GM19452 (cell line): ENCODE measurements at regions not wholly inside any gene's neighbourhood (a gene's known extent, or its start where the extent isn't known, plus 50 kb on each side); places are given as distances from the start of the nearest gene placed in this dataset.
A peak's percentile ranks its signal among the peaks of the same experiment; 100 is the strongest.

Experiments used
- ATAC-seq: cut with Tn5 transposase; IDR thresholded peaks from one replicate; pipeline ENCODE4 v1.9.1; 2021; ENCODE audit not compliant: unreplicated experiment

GRCh38 chr4:159723341-159724048 is 620.6 kb downstream of the RAPGEF2 start:
- ATAC-seq: no peak

GRCh38 chr4:159725571-159725970 is 622.7 kb downstream of the RAPGEF2 start:
- ATAC-seq: no peak

- no peak for ATAC-seq
These were observed 632.7 kb downstream of the RAPGEF2 start for GRCh38 chr4:159735281-159736207.

- no peak for ATAC-seq
These were observed 633.5 kb downstream of the RAPGEF2 start for GRCh38 chr4:159736411-159736810.

- no peak for ATAC-seq
These were observed 641.1 kb downstream of the RAPGEF2 start for GRCh38 chr4:159743971-159744370.

- ATAC-seq: no peak
These were observed 645.1 kb downstream of the RAPGEF2 start for GRCh38 chr4:159747983-159748382.

GRCh38 chr4:159748834-159749444 is 646.1 kb downstream of the RAPGEF2 start:
- ATAC-seq: no peak

- no peak for ATAC-seq
These were observed 654.6 kb downstream of the RAPGEF2 start for GRCh38 chr4:159757499-159757898.

GRCh38 chr4:159758061-159758460 is 655.2 kb downstream of the RAPGEF2 start:
- ATAC-seq: no peak

GRCh38 chr4:159762672-159763071 is 659.8 kb downstream of the RAPGEF2 start:
- ATAC-seq: no peak

- peak; percentile 81 for ATAC-seq
These were observed 661.6 kb downstream of the RAPGEF2 start for GRCh38 chr4:159764343-159764952.

GRCh38 chr4:159765382-159765781 is 662.5 kb downstream of the RAPGEF2 start:
- no peak for ATAC-seq

GRCh38 chr4:159766241-159766640 is 663.4 kb downstream of the RAPGEF2 start:
- no peak for ATAC-seq

GRCh38 chr4:159767406-159767805 is 664.5 kb downstream of the RAPGEF2 start:
- no peak for ATAC-seq

- no peak for ATAC-seq
These were observed 665.1 kb downstream of the RAPGEF2 start for GRCh38 chr4:159768016-159768415.

GRCh38 chr4:159770401-159770800 is 667.5 kb downstream of the RAPGEF2 start:
- ATAC-seq: no peak

- ATAC-seq: no peak
These were observed 668.1 kb downstream of the RAPGEF2 start for GRCh38 chr4:159770969-159771368.

- no peak for ATAC-seq
These were observed 674.1 kb downstream of the RAPGEF2 start for GRCh38 chr4:159776961-159777360.

- no peak for ATAC-seq
These were observed 674.8 kb downstream of the RAPGEF2 start for GRCh38 chr4:159777689-159778088.

- no peak for ATAC-seq
These were observed 675.4 kb downstream of the RAPGEF2 start for GRCh38 chr4:159778298-159778697.

GRCh38 chr4:159779716-159780115 is 676.8 kb downstream of the RAPGEF2 start:
- no peak for ATAC-seq
